Progenitor cell of endocrine pancreas (in vitro differentiated cells): ENCODE measurements at regions not wholly inside any gene's neighbourhood (a gene's known extent, or its start where the extent isn't known, plus 50 kb on each side); places are given as distances from the start of the nearest gene placed in this dataset.
"Not testable (repeated sequence)": the region's sequence is repeated elsewhere in the genome, so short reads cannot be mapped to it uniquely, and the experiment has no call there.

Experiments
- DNase-seq: peaks from one replicate; pipeline ENCODE4 v3.0.0; 2021; ENCODE audit warnings: low spot score; ENCODE audit not compliant: unreplicated experiment
- H3K27ac Mint-ChIP-seq: 2 replicates; pipeline ENCODE4 v1.8.0; 2021; ENCODE audit warnings: mild to moderate bottlenecking, moderate library complexity, mixed read lengths
- H3K27me3 Mint-ChIP-seq: 2 replicates; pipeline ENCODE4 v1.8.0; 2021; ENCODE audit warnings: mixed read lengths
- H3K36me3 Mint-ChIP-seq: 2 replicates; pipeline ENCODE4 v1.8.0; 2022; ENCODE audit warnings: mixed read lengths; ENCODE audit not compliant: insufficient read depth
- H3K4me1 Mint-ChIP-seq: 2 replicates; pipeline ENCODE4 v1.8.0; 2021; ENCODE audit warnings: low read depth, mixed read lengths
- H3K4me3 Mint-ChIP-seq: 2 replicates; pipeline ENCODE4 v1.8.0; 2021; ENCODE audit warnings: low read depth, mild to moderate bottlenecking, moderate library complexity, mixed read lengths
- H3K9me3 Mint-ChIP-seq: 2 replicates; pipeline ENCODE4 v1.8.0; 2021; ENCODE audit warnings: low read depth, mixed read lengths
- TF ChIP-seq, protein P1 (sequence below): fragments of 200-600 bp; sonication (generic); IDR thresholded peaks from one replicate; pipeline ENCODE4 v1.5.0; 2021; ENCODE audit warnings: antibody characterized with exemption, mild to moderate bottlenecking; ENCODE audit not compliant: unreplicated experiment

GRCh38 chrX:139475432-139475831 is 55.1 kb upstream of the F9 start:
- Mint-ChIP-seq H3K36me3 (no peaks in the 10 kb centered on the region), H3K9me3 (no peaks in the 10 kb centered on the region), H3K27me3 (peaks cover 1% of the 10 kb centered on the region), H3K4me1 (peaks cover 1% of the 10 kb centered on the region), H3K4me3 (no peak overlapping the region), H3K27ac (no peak overlapping the region)
- no peak for DNase-seq
- TF ChIP-seq, protein P1, sequence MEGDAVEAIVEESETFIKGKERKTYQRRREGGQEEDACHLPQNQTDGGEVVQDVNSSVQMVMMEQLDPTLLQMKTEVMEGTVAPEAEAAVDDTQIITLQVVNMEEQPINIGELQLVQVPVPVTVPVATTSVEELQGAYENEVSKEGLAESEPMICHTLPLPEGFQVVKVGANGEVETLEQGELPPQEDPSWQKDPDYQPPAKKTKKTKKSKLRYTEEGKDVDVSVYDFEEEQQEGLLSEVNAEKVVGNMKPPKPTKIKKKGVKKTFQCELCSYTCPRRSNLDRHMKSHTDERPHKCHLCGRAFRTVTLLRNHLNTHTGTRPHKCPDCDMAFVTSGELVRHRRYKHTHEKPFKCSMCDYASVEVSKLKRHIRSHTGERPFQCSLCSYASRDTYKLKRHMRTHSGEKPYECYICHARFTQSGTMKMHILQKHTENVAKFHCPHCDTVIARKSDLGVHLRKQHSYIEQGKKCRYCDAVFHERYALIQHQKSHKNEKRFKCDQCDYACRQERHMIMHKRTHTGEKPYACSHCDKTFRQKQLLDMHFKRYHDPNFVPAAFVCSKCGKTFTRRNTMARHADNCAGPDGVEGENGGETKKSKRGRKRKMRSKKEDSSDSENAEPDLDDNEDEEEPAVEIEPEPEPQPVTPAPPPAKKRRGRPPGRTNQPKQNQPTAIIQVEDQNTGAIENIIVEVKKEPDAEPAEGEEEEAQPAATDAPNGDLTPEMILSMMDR, result no peak

DNA sequence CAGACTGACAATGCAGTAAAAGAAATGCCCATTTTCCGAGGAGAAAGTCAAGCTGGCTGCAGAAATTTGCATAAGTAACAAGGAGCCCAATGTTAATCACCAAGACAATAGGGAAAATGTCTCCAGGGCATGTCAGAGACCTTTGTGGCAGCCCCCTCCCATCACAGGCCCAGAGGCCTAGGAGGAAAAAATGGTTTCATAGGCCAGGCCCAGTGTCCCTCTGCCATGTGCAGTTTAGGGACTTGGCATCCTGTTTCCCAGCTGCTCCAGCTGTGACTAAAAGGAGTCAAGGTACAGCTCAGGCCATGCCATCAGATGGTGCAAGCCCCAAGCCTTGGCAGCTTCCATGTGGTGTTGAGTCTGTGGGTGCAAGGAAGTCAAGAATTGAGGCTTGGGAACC is 68.6 kb upstream of the F9 start:
- not testable (repeated sequence) for H3K27me3 Mint-ChIP-seq, H3K4me3 Mint-ChIP-seq, DNase-seq, H3K27ac Mint-ChIP-seq, H3K36me3 Mint-ChIP-seq, H3K4me1 Mint-ChIP-seq
- H3K9me3 Mint-ChIP-seq, result peaks cover 19% of the 10 kb centered on the region

- Mint-ChIP-seq H3K27ac (no peak overlapping the region), H3K36me3 (no peaks in the 10 kb centered on the region), H3K4me3 (no peak overlapping the region), H3K27me3 (no peaks in the 10 kb centered on the region), H3K4me1 (no peaks in the 10 kb centered on the region), H3K9me3 (no peaks in the 10 kb centered on the region)
- TF ChIP-seq, protein P1, result no peak
- DNase-seq, result no peak
Observed at GRCh38 chrX:139454743-139455142, 75.8 kb upstream of the F9 start.

- no peaks in the 10 kb centered on the region for H3K27me3 Mint-ChIP-seq
- TF ChIP-seq, protein P1, result no peak
- H3K9me3 Mint-ChIP-seq, result peaks cover 10% of the 10 kb centered on the region
- no peak overlapping the region for H3K4me3 Mint-ChIP-seq
- H3K36me3 Mint-ChIP-seq, result no peaks in the 10 kb centered on the region
- H3K27ac Mint-ChIP-seq, result no peak overlapping the region
- DNase-seq, result no peak
- no peaks in the 10 kb centered on the region for H3K4me1 Mint-ChIP-seq
Observed at GRCh38 chrX:139448996-139449395, 81.5 kb upstream of the F9 start.

- no peaks in the 10 kb centered on the region for H3K36me3 Mint-ChIP-seq
- peaks cover 18% of the 10 kb centered on the region for H3K9me3 Mint-ChIP-seq
- no peak overlapping the region for H3K27ac Mint-ChIP-seq
- no peaks in the 10 kb centered on the region for H3K4me1 Mint-ChIP-seq
- no peak overlapping the region for H3K4me3 Mint-ChIP-seq
- DNase-seq, result no peak
- no peaks in the 10 kb centered on the region for H3K27me3 Mint-ChIP-seq
- TF ChIP-seq, protein P1, result no peak
Observed at GRCh38 chrX:139446832-139447231, 83.7 kb upstream of the F9 start.

DNA sequence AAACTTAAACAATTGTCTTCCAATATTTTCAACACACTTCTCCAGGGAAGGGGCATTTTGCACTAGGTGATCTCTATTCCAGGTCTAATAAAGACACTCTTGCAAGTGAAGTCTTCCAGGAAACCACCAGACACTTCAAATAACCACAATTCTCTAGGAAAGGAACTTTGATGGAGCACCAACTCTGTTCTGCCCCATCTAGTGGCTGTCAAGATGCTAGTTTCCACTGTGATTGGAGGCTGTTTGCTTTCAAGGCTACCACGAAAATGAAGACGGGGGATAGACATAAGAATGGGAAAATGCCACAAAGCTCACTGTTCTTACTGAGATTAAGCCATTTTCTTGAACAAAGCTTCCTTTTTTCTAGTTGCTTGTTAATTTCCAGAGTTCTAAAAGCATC is 100.6 kb upstream of the F9 start:
- Mint-ChIP-seq H3K4me1 (peaks cover 7% of the 10 kb centered on the region), H3K27ac (no peak overlapping the region), H3K4me3 (no peak overlapping the region), H3K27me3 (no peaks in the 10 kb centered on the region), H3K9me3 (no peaks in the 10 kb centered on the region), H3K36me3 (no peaks in the 10 kb centered on the region)
- TF ChIP-seq, protein P1, result peak; percentile 38
- DNase-seq, result no peak
